ENCODE measurements at regions not wholly inside any gene's neighbourhood (a gene's known extent, or its start where the extent isn't known, plus 50 kb on each side); places are given as distances from the start of the nearest gene placed in this dataset.

DNA sequence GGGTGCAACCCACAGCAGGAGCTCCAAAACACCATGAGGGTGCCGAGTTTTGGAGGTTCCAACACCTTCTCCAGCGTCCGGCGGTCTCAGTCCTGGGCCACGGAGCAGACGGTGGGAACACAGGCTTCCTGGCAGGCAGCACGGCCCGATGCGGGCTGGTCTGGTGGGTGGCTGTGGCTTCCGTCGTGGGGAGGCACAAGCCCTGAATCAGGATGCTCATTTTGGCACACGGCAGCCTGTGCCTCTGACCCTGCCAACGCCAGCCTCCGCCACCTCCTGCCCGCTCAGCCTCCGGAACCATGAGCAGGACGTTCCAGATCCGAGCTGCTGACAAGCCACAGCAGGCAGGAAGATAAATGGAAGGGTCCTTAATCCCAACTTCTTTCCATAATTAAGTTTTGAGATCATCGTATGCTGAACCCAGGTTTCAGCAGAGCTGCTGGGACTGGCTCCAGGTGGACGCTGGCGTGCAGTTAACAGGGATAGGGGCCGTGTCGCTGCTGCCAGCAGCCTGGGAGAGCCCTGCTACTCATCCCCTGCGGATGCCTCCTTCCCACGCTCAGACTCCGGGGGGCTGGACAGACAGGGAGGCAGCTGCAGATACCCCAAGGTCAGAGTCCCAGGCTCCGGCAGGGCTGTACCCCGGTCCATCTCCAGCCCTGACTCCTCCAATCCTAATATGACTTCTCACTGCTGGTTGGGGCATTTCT lies 136.6 kb downstream of the ENGASE start:
- in situ Hi-C loops (cut with MboI): no loop called here
- Histone ChIP-seq H3K36me3 (ENCODE audit: low read depth) (no peaks in the 10 kb centered on the region), H3K4me3 (no peak overlapping the region), H4K20me1 (ENCODE audit: insufficient read depth) (no peaks in the 10 kb centered on the region), H3K27me3 (replicated peaks; ENCODE audit: insufficient read depth) (peaks cover 15% of the 10 kb centered on the region; the same call in 1 of the 2 replicates), H3K9me3 (ENCODE audit: low read depth) (no peaks in the 10 kb centered on the region), H3K9ac (no peak overlapping the region), H3K79me2 (ENCODE audit: insufficient read depth) (no peaks in the 10 kb centered on the region), H3K4me2 (ENCODE audit: unreplicated experiment) (no peak overlapping the region), H3K4me1 (ENCODE audit: insufficient read depth) (no peaks in the 10 kb centered on the region), H2AFZ (no peak overlapping the region), H3F3A (ENCODE audit: insufficient read depth) (no peaks in the 10 kb centered on the region), H3K27ac (no peak overlapping the region), H3K9me2 (ENCODE audit: insufficient read depth) (no peaks in the 10 kb centered on the region)
- TF ChIP-seq EZH2phosphoT487 (IDR thresholded peaks at IDR 0.05; ENCODE audit: insufficient read depth, low read depth) (no peak), EZH2 (IDR thresholded peaks at IDR 0.05; ENCODE audit: insufficient read depth, poor library complexity, severe bottlenecking) (no peak)
- no peak for DNase-seq
- WGBS, 2 experiments (ENCODE audit: low coverage in 1 of 2, low lambda C conversion rate in 2 of 2, missing lambda C conversion rate in 2 of 2): 57 to 61% methylated on average over 27 to 28 of the region's 28 CpGs

DNA sequence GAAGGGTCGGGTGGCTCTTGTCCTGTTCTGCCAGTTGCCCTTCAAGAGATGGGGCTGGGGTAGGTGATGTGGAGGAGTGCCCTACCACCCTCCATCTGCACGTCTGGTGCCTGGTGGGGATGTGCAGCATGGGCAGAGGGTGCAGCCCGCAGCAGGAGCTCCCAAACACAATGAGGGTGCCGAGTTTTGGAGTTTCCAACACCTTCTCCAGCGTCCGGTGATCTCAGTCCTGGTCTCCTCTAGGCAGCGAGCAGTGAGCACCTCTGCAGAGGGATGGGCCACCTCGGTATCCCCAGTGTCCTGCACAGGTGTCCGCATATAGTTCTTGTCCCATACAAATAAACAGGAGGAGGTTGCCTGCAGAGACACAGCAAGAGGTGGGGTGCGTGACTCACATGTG lies 136.0 kb downstream of the ENGASE start:
- Histone ChIP-seq H3K9me3 (ENCODE audit: low read depth) (no peaks in the 10 kb centered on the region), H3K79me2 (ENCODE audit: insufficient read depth) (no peaks in the 10 kb centered on the region), H4K20me1 (ENCODE audit: insufficient read depth) (no peaks in the 10 kb centered on the region), H3K27ac (no peak overlapping the region), H3K4me3 (no peak overlapping the region), H3K27me3 (replicated peaks; ENCODE audit: insufficient read depth) (peaks cover 15% of the 10 kb centered on the region; the same call in 1 of the 2 replicates), H3K36me3 (ENCODE audit: low read depth) (no peaks in the 10 kb centered on the region), H2AFZ (no peak overlapping the region), H3K9me2 (ENCODE audit: insufficient read depth) (no peaks in the 10 kb centered on the region), H3K4me1 (ENCODE audit: insufficient read depth) (no peaks in the 10 kb centered on the region), H3K9ac (no peak overlapping the region), H3F3A (ENCODE audit: insufficient read depth) (no peaks in the 10 kb centered on the region), H3K4me2 (ENCODE audit: unreplicated experiment) (no peak overlapping the region)
- in situ Hi-C loops (cut with MboI): no loop called here
- TF ChIP-seq EZH2 (IDR thresholded peaks at IDR 0.05; ENCODE audit: insufficient read depth, poor library complexity, severe bottlenecking): no peak
- TF ChIP-seq EZH2phosphoT487 (IDR thresholded peaks at IDR 0.05; ENCODE audit: insufficient read depth, low read depth): no peak
- no peak for DNase-seq
- 48% methylated on average over 10 of the region's 10 CpGs for WGBS, 2 experiments (ENCODE audit: low coverage in 1 of 2, low lambda C conversion rate in 2 of 2, missing lambda C conversion rate in 2 of 2)

DNA sequence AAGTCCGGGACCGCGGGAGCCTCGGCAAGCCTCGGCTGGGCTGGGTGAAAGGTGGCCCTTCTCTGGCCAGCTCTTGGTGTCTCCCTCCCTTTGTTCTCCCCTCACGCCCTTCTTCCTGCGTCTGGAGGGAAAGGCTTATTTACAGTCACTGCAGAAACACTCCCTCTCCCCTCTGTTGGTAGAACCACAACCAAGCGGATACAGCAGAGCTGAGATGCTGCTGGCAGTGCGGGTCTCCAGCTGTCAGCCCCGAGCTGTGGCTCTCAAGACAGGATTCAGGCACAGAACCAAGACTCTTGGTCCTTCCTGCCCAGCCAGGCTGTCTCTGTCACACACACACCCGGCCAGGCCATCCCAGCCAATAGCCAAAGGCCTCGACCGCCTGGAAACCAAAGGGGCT lies 133.3 kb downstream of the ENGASE start:
- H3F3A ChIP-seq (ENCODE audit: insufficient read depth): no peaks in the 10 kb centered on the region

DNA sequence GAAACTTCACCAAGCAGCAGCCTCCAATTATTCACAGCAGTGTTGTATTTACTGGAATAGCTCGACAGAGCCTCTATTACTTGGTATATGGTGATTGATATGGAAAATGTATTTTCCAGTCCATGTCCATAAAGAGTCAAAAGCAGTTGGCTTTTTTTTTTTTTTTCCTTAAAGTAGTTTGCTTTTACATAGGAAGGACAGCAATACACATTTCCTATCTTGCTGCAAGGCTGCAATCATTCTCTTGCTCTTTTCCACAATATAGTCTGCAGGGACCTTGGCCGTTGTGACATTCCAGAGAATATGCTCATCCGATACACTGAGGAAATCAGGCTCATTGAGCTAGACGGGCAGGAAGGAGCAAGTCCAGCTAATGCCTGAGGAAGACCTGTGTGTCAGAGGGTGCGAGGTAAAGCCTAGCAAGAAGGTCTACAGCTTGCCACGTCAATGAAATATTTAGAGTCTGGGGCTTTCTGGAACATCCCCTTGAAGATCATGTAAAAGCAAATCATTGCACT lies 131.1 kb downstream of the ENGASE start:
- no peak for TF ChIP-seq EZH2phosphoT487 (IDR thresholded peaks at IDR 0.05; ENCODE audit: insufficient read depth, low read depth)
- TF ChIP-seq EZH2 (IDR thresholded peaks at IDR 0.05; ENCODE audit: insufficient read depth, poor library complexity, severe bottlenecking): no peak
- 26 to 29% methylated on average over 6 of the region's 6 CpGs for WGBS, 2 experiments (ENCODE audit: low coverage in 1 of 2, low lambda C conversion rate in 2 of 2, missing lambda C conversion rate in 2 of 2)
- Histone ChIP-seq H3K79me2 (ENCODE audit: insufficient read depth) (no peaks in the 10 kb centered on the region), H3K36me3 (ENCODE audit: low read depth) (no peaks in the 10 kb centered on the region), H3K9ac (no peak overlapping the region), H2AFZ (no peak overlapping the region), H4K20me1 (ENCODE audit: insufficient read depth) (no peaks in the 10 kb centered on the region), H3K4me3 (no peak overlapping the region), H3K4me1 (ENCODE audit: insufficient read depth) (0 out of 2 replicates have a peak, but pooled peaks cover 5% of the 10 kb centered on the region), H3K4me2 (ENCODE audit: unreplicated experiment) (no peak overlapping the region), H3K9me3 (ENCODE audit: low read depth) (no peaks in the 10 kb centered on the region), H3F3A (ENCODE audit: insufficient read depth) (no peaks in the 10 kb centered on the region), H3K27me3 (replicated peaks; ENCODE audit: insufficient read depth) (peaks cover 12% of the 10 kb centered on the region; the same call in 1 of the 2 replicates), H3K9me2 (ENCODE audit: insufficient read depth) (no peaks in the 10 kb centered on the region), H3K27ac (no peak overlapping the region)
- in situ Hi-C loops (cut with MboI): no loop called here
- no peak for DNase-seq

More for the DNA sequence above, 133.3 kb downstream of the ENGASE start:
- no peak for TF ChIP-seq EZH2phosphoT487 (IDR thresholded peaks at IDR 0.05; ENCODE audit: insufficient read depth, low read depth)
- TF ChIP-seq EZH2 (IDR thresholded peaks at IDR 0.05; ENCODE audit: insufficient read depth, poor library complexity, severe bottlenecking): no peak
- Histone ChIP-seq H3K9ac (no peak overlapping the region), H3K27me3 (replicated peaks; ENCODE audit: insufficient read depth) (peaks cover 7% of the 10 kb centered on the region; the same call in 1 of the 2 replicates), H2AFZ (no peak overlapping the region), H3K79me2 (ENCODE audit: insufficient read depth) (no peaks in the 10 kb centered on the region), H4K20me1 (ENCODE audit: insufficient read depth) (no peaks in the 10 kb centered on the region), H3K9me2 (ENCODE audit: insufficient read depth) (no peaks in the 10 kb centered on the region), H3K36me3 (ENCODE audit: low read depth) (no peaks in the 10 kb centered on the region), H3K9me3 (ENCODE audit: low read depth) (no peaks in the 10 kb centered on the region), H3K4me3 (no peak overlapping the region), H3K4me1 (ENCODE audit: insufficient read depth) (no peaks in the 10 kb centered on the region), H3K4me2 (ENCODE audit: unreplicated experiment) (no peak overlapping the region), H3K27ac (no peak overlapping the region)
- no peak for DNase-seq
- 29 to 31% methylated on average over 13 of the region's 13 CpGs for WGBS, 2 experiments (ENCODE audit: low coverage in 1 of 2, low lambda C conversion rate in 2 of 2, missing lambda C conversion rate in 2 of 2)
- in situ Hi-C loops (cut with MboI): no loop called here

Measured in GM23248 (cell line).